ENCODE measurements at regions not wholly inside any gene's neighbourhood (a gene's known extent, or its start where the extent isn't known, plus 50 kb on each side); places are given as distances from the start of the nearest gene placed in this dataset.
"Not testable (repeated sequence)": the region's sequence is repeated elsewhere in the genome, so short reads cannot be mapped to it uniquely, and the experiment has no call there.

DNA sequence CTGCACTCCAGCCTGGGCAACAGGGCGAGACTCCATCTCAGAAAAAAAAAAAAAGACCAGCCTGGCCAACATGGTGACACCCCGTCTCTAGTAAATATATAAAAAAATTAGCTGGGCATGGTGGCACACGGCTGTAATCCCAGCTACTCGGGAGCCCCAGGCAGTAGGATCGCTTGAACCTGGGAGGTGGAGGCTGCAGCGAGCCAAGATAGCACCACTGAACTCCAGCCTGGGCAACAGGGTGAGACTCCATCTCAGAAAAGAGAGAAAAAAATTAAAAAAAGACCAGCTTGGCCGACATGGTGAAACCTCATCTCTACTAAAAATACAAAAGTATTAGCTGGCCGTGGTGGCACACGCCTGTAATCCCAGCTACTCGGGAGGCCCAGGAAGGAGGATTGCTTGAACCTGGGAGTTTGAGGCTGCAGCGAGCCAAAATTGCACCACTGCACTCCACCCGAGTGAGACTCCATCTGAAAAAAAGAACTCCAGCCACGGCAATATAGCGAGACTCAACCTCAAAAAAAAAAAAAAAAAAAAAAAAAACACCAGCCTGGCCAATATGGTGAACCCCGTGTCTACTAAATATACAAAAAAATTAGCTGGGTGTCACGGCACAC lies 346.1 kb upstream of the PLGLB2 start:
- H3K4me3 ChIP-seq (ENCODE audit: low read depth, poor library complexity, severe bottlenecking) = no peak overlapping the region
- DNase-seq (ENCODE audit: low spot score in 2 of 2) = peak; percentile 10 to 49
- intact Hi-C loops (cut with DNase I; ENCODE audit: low total_unique reads) = no loop called here
- WGBS, 2 donors = 74 to 79% methylated on average over 16 of the region's 16 CpGs
- no peak for TF ChIP-seq POLR2A (IDR thresholded peaks at IDR 0.05)
- no peak for TF ChIP-seq CTCF (IDR thresholded peaks at IDR 0.05)

DNA sequence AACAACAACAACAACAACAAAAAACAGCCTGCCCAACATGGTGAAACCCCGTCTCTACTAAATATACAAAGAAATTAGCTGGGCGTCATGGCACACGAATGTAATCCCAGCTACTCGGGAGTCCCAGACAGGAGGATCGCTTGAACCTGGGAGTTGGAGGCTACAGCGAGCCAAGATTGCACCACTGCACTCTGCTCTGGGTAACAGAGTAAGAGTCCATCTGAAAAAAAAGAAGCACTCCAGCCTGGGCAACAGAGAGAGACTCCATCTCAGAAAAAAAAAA lies 344.1 kb upstream of the PLGLB2 start:
- 96 to 99% methylated on average over 6 of the region's 6 CpGs for WGBS, 2 donors
- DNase-seq (ENCODE audit: low spot score in 2 of 2) = peak in 1 of 2 donors; percentile 10
- TF ChIP-seq CTCF (IDR thresholded peaks at IDR 0.05) = no peak
- no peak for TF ChIP-seq POLR2A (IDR thresholded peaks at IDR 0.05)
- no peak overlapping the region for H3K4me3 ChIP-seq (ENCODE audit: low read depth, poor library complexity, severe bottlenecking)
- intact Hi-C loops (cut with DNase I; ENCODE audit: low total_unique reads) = no loop called here

GRCh38 chr2:87404411-87405255 lies 343.3 kb upstream of the PLGLB2 start:
- intact Hi-C loops (cut with DNase I; ENCODE audit: low total_unique reads); H3K4me3 ChIP-seq (ENCODE audit: low read depth, poor library complexity, severe bottlenecking): not testable (repeated sequence)
- 90 to 92% methylated on average over 22 of the region's 22 CpGs for WGBS, 2 donors
- peak; percentile 11 to 68 for DNase-seq (ENCODE audit: low spot score in 2 of 2)

DNA sequence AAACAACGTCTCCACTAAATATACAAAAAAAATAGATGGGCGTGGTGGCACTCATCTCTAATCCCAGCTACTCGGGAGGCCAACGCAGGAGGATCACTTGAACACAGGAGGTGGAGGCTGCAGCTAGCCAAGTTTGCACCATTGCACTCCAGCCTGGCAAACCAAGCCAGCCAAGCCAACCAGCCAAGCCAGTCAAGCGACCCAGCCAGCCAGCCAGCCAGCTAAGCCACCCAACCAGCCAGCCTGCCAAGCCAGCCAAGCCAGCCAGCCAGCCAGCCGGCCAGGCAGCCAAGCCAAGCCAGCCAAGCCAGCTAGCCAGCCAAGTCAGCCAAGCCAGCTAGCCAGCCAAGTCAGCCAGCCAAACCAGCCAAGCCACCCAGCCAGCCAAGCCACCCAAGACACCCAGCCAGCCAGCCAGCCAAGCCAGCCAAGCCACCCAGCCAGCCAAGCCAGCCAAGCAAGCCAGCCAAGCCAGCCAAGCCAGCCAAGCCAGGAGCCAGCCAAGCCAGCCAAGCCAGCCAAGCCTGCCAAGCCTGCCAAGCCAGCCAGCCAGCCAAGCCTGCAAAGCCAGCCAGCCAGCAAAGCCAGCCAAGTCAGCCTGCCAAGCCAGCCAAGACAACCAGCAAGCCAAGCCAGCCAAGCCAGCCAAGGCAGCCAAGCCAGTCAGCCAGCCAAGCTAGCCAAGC lies 342.2 kb upstream of the PLGLB2 start:
- peak; percentile 8 to 75 for DNase-seq (ENCODE audit: low spot score in 2 of 2)
- 75 to 86% methylated on average over 2 to 4 of the region's 6 CpGs for WGBS, 2 donors
- intact Hi-C loops (cut with DNase I; ENCODE audit: low total_unique reads); H3K4me3 ChIP-seq (ENCODE audit: low read depth, poor library complexity, severe bottlenecking): not testable (repeated sequence)

DNA sequence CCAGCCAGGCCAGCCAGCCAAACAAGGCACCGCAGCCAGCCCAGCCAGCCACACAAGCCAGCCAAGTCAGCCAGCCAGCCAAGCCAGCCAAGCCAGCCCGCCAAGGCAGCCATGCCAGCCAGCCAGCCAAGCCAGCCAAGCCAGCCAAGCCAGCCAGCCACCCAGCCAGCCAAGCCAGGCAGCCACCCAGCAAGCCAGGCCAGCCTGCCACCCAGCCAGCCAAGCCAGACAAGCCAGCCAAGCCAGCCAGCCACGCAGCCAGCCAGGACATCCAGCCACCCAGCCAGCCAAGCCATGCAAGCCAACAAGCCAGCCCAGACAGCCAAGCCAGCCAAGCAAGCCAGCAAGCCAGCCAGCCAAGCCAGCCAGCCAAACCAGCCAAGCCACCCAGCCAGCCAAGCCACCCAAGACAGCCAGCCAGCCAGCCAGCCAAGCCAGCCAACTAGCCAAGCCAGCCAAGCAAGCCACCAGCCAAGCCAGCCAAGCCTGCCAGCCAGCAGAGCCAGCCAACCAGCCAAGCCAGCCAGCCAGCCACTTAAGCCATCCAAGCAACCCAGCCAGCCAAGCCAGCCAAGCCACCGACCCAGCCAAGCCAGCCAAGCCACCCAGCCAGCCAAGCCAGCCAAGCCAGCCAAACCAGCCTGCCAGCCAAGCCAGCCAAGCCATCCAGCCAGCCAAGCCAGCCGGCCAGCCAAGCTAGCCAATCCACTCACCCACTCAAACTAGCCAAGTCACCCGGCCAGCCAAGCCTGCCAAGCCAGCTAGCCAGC lies 341.3 kb upstream of the PLGLB2 start:
- peak; percentile 13 to 53 for DNase-seq (ENCODE audit: low spot score in 2 of 2)
- H3K4me3 ChIP-seq (ENCODE audit: low read depth, poor library complexity, severe bottlenecking); intact Hi-C loops (cut with DNase I; ENCODE audit: low total_unique reads): not testable (repeated sequence)
- WGBS, 2 donors = 60 to 83% methylated on average over 1 to 2 of the region's 6 CpGs

GRCh38 chr2:87409601-87410000 lies 338.3 kb upstream of the PLGLB2 start:
- peak in 1 of 2 donors; percentile 3 for DNase-seq (ENCODE audit: low spot score in 2 of 2)
- 50% methylated on average over 1 of the region's 4 CpGs; no CpG with 5 or more reads in 1 of the 2 donors for WGBS, 2 donors
- intact Hi-C loops (cut with DNase I; ENCODE audit: low total_unique reads); H3K4me3 ChIP-seq (ENCODE audit: low read depth, poor library complexity, severe bottlenecking): not testable (repeated sequence)

- DNase-seq (ENCODE audit: low spot score in 2 of 2) = peak; percentile 13 to 26
- 88% methylated on average over 3 of the region's 3 CpGs; no CpG with 5 or more reads in 1 of the 2 donors for WGBS, 2 donors
- H3K4me3 ChIP-seq (ENCODE audit: low read depth, poor library complexity, severe bottlenecking); intact Hi-C loops (cut with DNase I; ENCODE audit: low total_unique reads): not testable (repeated sequence)
Measured at GRCh38 chr2:87410371-87410770, 337.5 kb upstream of the PLGLB2 start.

GRCh38 chr2:87412036-87412820 lies 335.7 kb upstream of the PLGLB2 start:
- peak; percentile 14 to 69 for DNase-seq (ENCODE audit: low spot score in 2 of 2)
- H3K4me3 ChIP-seq (ENCODE audit: low read depth, poor library complexity, severe bottlenecking); intact Hi-C loops (cut with DNase I; ENCODE audit: low total_unique reads): not testable (repeated sequence)
- 25 to 60% methylated on average over 1 to 3 of the region's 7 CpGs for WGBS, 2 donors

GRCh38 chr2:87414331-87414730 lies 333.6 kb upstream of the PLGLB2 start:
- H3K4me3 ChIP-seq (ENCODE audit: low read depth, poor library complexity, severe bottlenecking); intact Hi-C loops (cut with DNase I; ENCODE audit: low total_unique reads): not testable (repeated sequence)
- peak; percentile 7 to 56 for DNase-seq (ENCODE audit: low spot score in 2 of 2)
- WGBS, 2 donors = 20 to 33% methylated on average over 1 of the region's 1 CpG

- 64 to 100% methylated on average over 1 to 5 of the region's 10 CpGs for WGBS, 2 donors
- H3K4me3 ChIP-seq (ENCODE audit: low read depth, poor library complexity, severe bottlenecking); intact Hi-C loops (cut with DNase I; ENCODE audit: low total_unique reads): not testable (repeated sequence)
- DNase-seq (ENCODE audit: low spot score in 2 of 2) = peak; percentile 10 to 73
Measured at GRCh38 chr2:87414795-87415570, 332.9 kb upstream of the PLGLB2 start.

All from lower leg skin (tissue), 4 donors.